HEK293T (cell line): ENCODE measurements at regions not wholly inside any gene's neighbourhood (a gene's known extent, or its start where the extent isn't known, plus 50 kb on each side); places are given as distances from the start of the nearest gene placed in this dataset.

Experiments
- CTCF ChIA-PET: fragments of 350-600 bp; formaldehyde crosslinking; extraction: SDS; loops from one replicate; lab custom pipeline; 2021; ENCODE audit warnings: antibody characterized with exemption, inconsistent platforms; lab: Yijun Ruan, JAX
- POLR2A ChIA-PET: fragments of 350-600 bp; formaldehyde crosslinking; extraction: SDS; loops from one replicate; lab custom pipeline; 2020; ENCODE audit warnings: antibody characterized with exemption, inconsistent platforms; lab: Yijun Ruan, JAX
- DNase-seq: peaks from one replicate; pipeline ENCODE4 v3.0.0; 2012; ENCODE audit warnings: mixed read lengths; ENCODE audit errors: extremely low spot score
- ARNT ChIP-seq: fragments of 450-650 bp; IDR thresholded peaks from 2 replicates; pipeline ENCODE4 v1.6.1; 2017; ENCODE audit warnings: mild to moderate bottlenecking
- BHLHE40 ChIP-seq: fragments of 450-650 bp; IDR thresholded peaks from 2 replicates; pipeline ENCODE4 v1.6.1; 2016; ENCODE audit warnings: mild to moderate bottlenecking, moderate library complexity, borderline replicate concordance
- CTBP1 ChIP-seq: fragments of 450-650 bp; IDR thresholded peaks from 2 replicates; pipeline ENCODE4 v1.6.1; 2016; ENCODE audit warnings: borderline replicate concordance
- ELF4 ChIP-seq: fragments of 450-650 bp; IDR thresholded peaks from 2 replicates; pipeline ENCODE4 v1.6.1; 2017; ENCODE audit warnings: antibody characterized with exemption
- FOXA1 ChIP-seq: fragments of 450-650 bp; IDR thresholded peaks from 2 replicates; pipeline ENCODE4 v1.6.1; 2016; ENCODE audit warnings: mild to moderate bottlenecking
- FOXK2 ChIP-seq: fragments of 450-650 bp; IDR thresholded peaks from 2 replicates; pipeline ENCODE4 v1.6.1; 2016; ENCODE audit warnings: mild to moderate bottlenecking
- FOXM1 ChIP-seq: fragments of 450-650 bp; IDR thresholded peaks from 2 replicates; pipeline ENCODE4 v1.6.1; 2017; ENCODE audit warnings: mild to moderate bottlenecking, borderline replicate concordance
- HDGF ChIP-seq: fragments of 450-650 bp; IDR thresholded peaks from 2 replicates; pipeline ENCODE4 v1.6.1; 2017; ENCODE audit warnings: antibody characterized with exemption, borderline replicate concordance
- L3MBTL2 ChIP-seq: fragments of 450-650 bp; conservative IDR thresholded peaks from 2 replicates; pipeline ENCODE4 v1.6.1; 2016; ENCODE audit warnings: mild to moderate bottlenecking
- LEF1 ChIP-seq: fragments of 450-650 bp; IDR thresholded peaks from 2 replicates; pipeline ENCODE4 v1.6.1; 2017; ENCODE audit warnings: mild to moderate bottlenecking, borderline replicate concordance
- NFRKB ChIP-seq: fragments of 450-650 bp; IDR thresholded peaks from 2 replicates; pipeline ENCODE4 v1.6.1; 2016; ENCODE audit warnings: mild to moderate bottlenecking, moderate library complexity
- SP1 ChIP-seq: fragments of 450-650 bp; IDR thresholded peaks from 2 replicates; pipeline ENCODE4 v1.6.1; 2017
- SUZ12 ChIP-seq: fragments of 450-650 bp; IDR thresholded peaks from 2 replicates; pipeline ENCODE4 v1.6.1; 2016; ENCODE audit warnings: mild to moderate bottlenecking
- TARDBP ChIP-seq: fragments of 450-650 bp; IDR thresholded peaks from 2 replicates; pipeline ENCODE4 v1.6.1; 2016
- ZNF384 ChIP-seq: fragments of 450-650 bp; IDR thresholded peaks from 2 replicates; pipeline ENCODE4 v1.6.1; 2016
- TF ChIP-seq, protein P1 (sequence below): fragments of 450-650 bp; IDR thresholded peaks from 2 replicates; pipeline ENCODE4 v1.6.1; 2016

DNA sequence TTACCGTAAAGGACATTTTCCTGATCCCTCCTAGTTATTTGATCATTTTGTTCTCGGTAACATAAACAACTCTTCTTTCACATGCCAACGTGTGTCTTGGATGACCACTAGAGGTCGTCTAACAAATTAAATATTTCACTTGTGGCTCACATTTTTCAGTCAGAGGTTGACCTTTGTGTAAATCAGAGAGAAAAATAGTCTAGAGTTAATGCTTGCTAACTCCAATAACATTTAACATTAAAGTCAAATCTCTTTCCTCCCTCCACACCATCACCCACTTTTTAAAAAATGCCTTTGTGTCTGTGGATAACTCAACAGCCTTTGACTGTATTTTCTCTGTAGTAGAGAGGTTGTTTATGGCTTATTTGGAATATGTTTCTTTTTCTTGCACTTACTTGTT is 220.5 kb upstream of the B3GALT2 start:
- ChIA-PET POLR2A (no interaction called here), CTCF (interaction anchor here (0.7 kb wide), 1 partner anchor 90 kb away, joined by 3 read pairs; no protein-coding TSS in a partner anchor)
- DNase-seq: peak; percentile 42
- TF ChIP-seq FOXA1: no peak
- no peak for TF ChIP-seq FOXM1
- TF ChIP-seq FOXK2: no peak
- TF ChIP-seq, protein P1, sequence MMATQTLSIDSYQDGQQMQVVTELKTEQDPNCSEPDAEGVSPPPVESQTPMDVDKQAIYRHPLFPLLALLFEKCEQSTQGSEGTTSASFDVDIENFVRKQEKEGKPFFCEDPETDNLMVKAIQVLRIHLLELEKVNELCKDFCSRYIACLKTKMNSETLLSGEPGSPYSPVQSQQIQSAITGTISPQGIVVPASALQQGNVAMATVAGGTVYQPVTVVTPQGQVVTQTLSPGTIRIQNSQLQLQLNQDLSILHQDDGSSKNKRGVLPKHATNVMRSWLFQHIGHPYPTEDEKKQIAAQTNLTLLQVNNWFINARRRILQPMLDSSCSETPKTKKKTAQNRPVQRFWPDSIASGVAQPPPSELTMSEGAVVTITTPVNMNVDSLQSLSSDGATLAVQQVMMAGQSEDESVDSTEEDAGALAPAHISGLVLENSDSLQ: no peak
- TF ChIP-seq TARDBP: no peak
- TF ChIP-seq BHLHE40: no peak
- TF ChIP-seq LEF1: no peak
- no peak for TF ChIP-seq SP1
- TF ChIP-seq CTBP1: no peak
- TF ChIP-seq NFRKB: no peak
- TF ChIP-seq ZNF384: no peak
- TF ChIP-seq L3MBTL2: no peak
- TF ChIP-seq SUZ12: no peak
- TF ChIP-seq HDGF: no peak
- TF ChIP-seq ELF4: no peak
- TF ChIP-seq ARNT: no peak

DNA sequence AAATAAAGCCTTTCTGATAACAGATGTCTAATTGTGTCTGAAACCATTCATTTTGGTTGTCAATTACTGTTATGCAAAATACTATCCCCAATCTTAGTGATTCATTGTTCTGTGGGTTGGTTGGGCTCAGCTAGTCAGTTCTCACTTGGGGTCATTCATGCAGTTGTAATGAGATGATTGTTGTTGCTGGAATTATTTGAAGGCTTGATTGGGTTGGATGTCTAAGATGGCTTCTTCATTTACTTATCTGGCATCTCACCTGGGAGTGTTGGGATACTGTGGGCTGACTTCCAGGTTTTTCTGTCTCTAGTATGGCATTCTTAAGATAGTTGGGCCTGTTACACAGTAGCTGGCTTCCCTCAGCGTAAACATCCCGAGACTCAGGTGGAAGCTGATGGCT is 217.8 kb upstream of the B3GALT2 start:
- TF ChIP-seq SUZ12 (no peak), ZNF384 (no peak), FOXM1 (no peak), SP1 (no peak), L3MBTL2 (no peak), NFRKB (no peak), ARNT (no peak), ELF4 (no peak)
- DNase-seq: no peak
- ChIA-PET CTCF (no interaction called here), POLR2A (no interaction called here)

DNA sequence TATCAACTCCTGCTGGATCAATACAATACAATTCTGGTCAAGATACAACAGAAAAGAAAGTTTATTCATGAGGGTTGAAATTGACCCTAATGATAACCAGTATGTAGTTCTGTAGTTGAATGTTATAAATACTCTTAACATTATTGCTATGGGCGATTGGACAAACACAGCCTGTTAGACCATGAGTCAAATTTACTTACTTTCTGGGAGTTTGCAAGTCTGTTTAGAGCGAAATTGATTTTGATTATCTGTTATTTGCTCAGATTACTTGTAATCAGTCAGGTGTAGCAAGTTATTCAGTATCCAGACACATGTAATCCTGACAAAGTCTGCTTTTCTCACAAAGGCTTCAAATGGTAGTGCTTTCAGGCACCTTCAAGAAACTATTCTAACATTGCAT is 216.6 kb upstream of the B3GALT2 start:
- ChIA-PET CTCF (no interaction called here), POLR2A (no interaction called here)
- no peak for DNase-seq
- TF ChIP-seq FOXK2: no peak
- TF ChIP-seq, protein P1: no peak

DNA sequence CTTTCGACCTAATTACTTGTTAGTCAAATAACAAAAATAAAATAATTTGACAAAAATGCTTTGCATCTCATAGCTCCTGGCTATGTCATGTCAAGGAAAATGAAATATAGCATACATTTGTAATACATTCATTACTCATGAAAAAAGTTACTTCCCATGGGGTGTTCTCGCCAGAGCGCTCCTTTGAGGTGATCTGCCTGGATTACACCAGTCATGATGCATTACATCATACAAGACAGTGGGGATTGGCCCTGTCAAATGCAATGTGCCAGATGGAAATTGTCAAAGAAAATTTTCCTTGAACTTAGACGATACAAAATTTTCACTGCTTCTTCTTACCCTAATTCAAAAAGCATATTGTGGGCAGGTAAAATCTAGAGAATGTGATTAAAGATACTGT is 215.6 kb upstream of the B3GALT2 start:
- TF ChIP-seq FOXA1: no peak
- TF ChIP-seq ZNF384: no peak
- no peak for TF ChIP-seq FOXM1
- ChIA-PET CTCF (no interaction called here), POLR2A (no interaction called here)
- DNase-seq: no peak

DNA sequence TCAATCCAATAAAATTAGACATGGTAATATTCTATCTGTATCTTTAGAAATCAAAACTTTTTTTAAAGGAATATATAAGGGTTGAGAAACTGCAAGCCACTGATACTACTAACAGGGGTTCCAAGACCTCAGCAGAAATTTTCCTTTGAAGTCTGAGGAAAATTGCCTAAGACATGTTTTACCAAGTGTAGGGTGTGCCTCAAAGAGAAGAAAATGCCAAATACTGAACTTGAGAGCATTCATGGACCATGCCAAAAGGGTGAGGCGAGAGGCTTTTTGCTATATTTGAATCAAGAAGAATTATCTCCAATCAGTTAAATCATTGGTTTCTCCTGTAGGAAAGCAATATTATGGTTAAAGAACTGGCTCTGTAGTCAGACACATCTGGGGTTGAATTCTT is 207.9 kb upstream of the B3GALT2 start:
- TF ChIP-seq BHLHE40 (no peak), ARNT (no peak), SUZ12 (no peak), SP1 (no peak), FOXA1 (no peak), FOXK2 (no peak), ZNF384 (no peak), LEF1 (no peak), TARDBP (no peak), CTBP1 (no peak), NFRKB (no peak), HDGF (no peak), FOXM1 (no peak), ELF4 (no peak), L3MBTL2 (no peak)
- TF ChIP-seq, protein P1: no peak
- ChIA-PET CTCF (no interaction called here), POLR2A (no interaction called here)
- DNase-seq: no peak

- ChIA-PET CTCF (no interaction called here), POLR2A (no interaction called here)
- TF ChIP-seq CTBP1 (no peak), ZNF384 (no peak), FOXK2 (no peak), SP1 (no peak), NFRKB (no peak)
- TF ChIP-seq, protein P1: peak; percentile 51
- DNase-seq: no peak
Measured at GRCh38 chr1:193392686-193393085, 206.3 kb upstream of the B3GALT2 start.

GRCh38 chr1:193388683-193389082 is 202.3 kb upstream of the B3GALT2 start:
- TF ChIP-seq SP1: no peak
- TF ChIP-seq LEF1: no peak
- TF ChIP-seq, protein P1: no peak
- no peak for TF ChIP-seq FOXA1
- TF ChIP-seq BHLHE40: no peak
- no peak for TF ChIP-seq L3MBTL2
- no peak for TF ChIP-seq NFRKB
- no peak for TF ChIP-seq SUZ12
- TF ChIP-seq ELF4: no peak
- TF ChIP-seq TARDBP: no peak
- TF ChIP-seq ZNF384: no peak
- CTCF ChIA-PET: no interaction called here
- no peak for DNase-seq
- POLR2A ChIA-PET: no interaction called here
